ENCODE measurements at regions not wholly inside any gene's neighbourhood (a gene's known extent, or its start where the extent isn't known, plus 50 kb on each side); places are given as distances from the start of the nearest gene placed in this dataset.

DNA sequence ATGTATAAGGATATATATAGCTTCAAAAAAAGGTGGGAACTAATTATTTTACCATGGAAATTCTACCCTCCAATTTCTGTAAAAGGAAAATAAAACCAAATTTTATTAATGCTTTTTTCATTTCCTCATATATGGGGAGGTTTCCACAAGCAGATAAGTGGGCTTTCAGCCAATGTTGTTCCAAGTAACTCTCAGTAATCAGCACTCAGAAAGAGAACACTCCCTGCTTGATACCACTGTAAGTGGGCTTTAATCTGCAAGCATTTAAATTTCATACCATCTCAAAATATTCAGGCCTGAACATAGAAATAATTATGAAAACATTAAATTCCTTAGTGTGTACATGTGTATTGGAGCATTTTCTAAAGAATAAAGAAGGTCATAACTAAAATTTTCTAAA is 827.6 kb downstream of the C12orf50 start:
- Histone ChIP-seq H3K9me1 (replicated peaks; ENCODE audit: control insufficient read depth, extremely low read depth, insufficient read depth, low read length) (no peaks in the 10 kb centered on the region), H2AFZ (ENCODE audit: low read depth, low read length) (no peak overlapping the region), H4K20me1 (replicated peaks; ENCODE audit: control insufficient read depth, extremely low read depth, insufficient read depth, low read length) (no peaks in the 10 kb centered on the region), H3K79me2 (ENCODE audit: control insufficient read depth, insufficient read depth, low read length) (no peaks in the 10 kb centered on the region), H3K27me3 (ENCODE audit: control insufficient read depth in 2 of 2, insufficient read depth in 2 of 2, low read length in 2 of 2) (no peaks in the 10 kb centered on the region), H3K4me1 (ENCODE audit: control insufficient read depth, extremely low read depth, insufficient read depth, low read length) (no peaks in the 10 kb centered on the region), H3K36me3 (ENCODE audit: control insufficient read depth in 2 of 2, extremely low read depth in 1 of 2, insufficient read depth in 2 of 2, low read length in 2 of 2) (no peaks in the 10 kb centered on the region), H3K9me3 (replicated peaks; ENCODE audit: control insufficient read depth, insufficient read depth, low read length) (no peaks in the 10 kb centered on the region), H3K27ac (ENCODE audit: insufficient read depth, low read depth, low read length) (no peak overlapping the region), H3K4me2 (ENCODE audit: insufficient read depth, low read length) (no peak overlapping the region), H3K9ac (replicated peaks; ENCODE audit: extremely low read depth, insufficient read depth, low read length) (no peak overlapping the region), H3K4me3 (replicated peaks in 1 of 3; ENCODE audit: insufficient read depth in 1 of 3, low read depth in 1 of 3, low read length in 3 of 3) (no peak overlapping the region)
- dilution Hi-C loops (cut with MboI; ENCODE audit: extremely low pct_ligation_motif_present, low sequenced_read_pairs) = no loop called here
- no TSS peak for BruUV-seq (replicated peaks)
- CTCF ChIA-PET = no interaction called here
- DNase-seq (ENCODE audit: low read depth, low spot score) (no peak), FAIRE-seq (no peak)
- TF ChIP-seq, protein P1, sequence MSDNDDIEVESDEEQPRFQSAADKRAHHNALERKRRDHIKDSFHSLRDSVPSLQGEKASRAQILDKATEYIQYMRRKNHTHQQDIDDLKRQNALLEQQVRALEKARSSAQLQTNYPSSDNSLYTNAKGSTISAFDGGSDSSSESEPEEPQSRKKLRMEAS (IDR thresholded peaks at IDR 0.05; ENCODE audit: insufficient read depth, insufficient read length) = no peak
- TF ChIP-seq EZH2 (IDR thresholded peaks at IDR 0.05; ENCODE audit: borderline replicate concordance, low read depth, low read length, severe bottlenecking) = no peak
- no peak for TF ChIP-seq JUN (IDR thresholded peaks at IDR 0.05; ENCODE audit: borderline replicate concordance, insufficient read depth, insufficient read length, low read depth)
- TF ChIP-seq MYC (IDR thresholded peaks at IDR 0.05; ENCODE audit: low read depth, low read length) = no peak
- no peak for TF ChIP-seq FOS (IDR thresholded peaks at IDR 0.05; ENCODE audit: borderline replicate concordance, insufficient read depth, low read length)
- TF ChIP-seq GATA2 (IDR thresholded peaks at IDR 0.05; ENCODE audit: insufficient read depth, insufficient read length, low read depth, low read length) = no peak
- no peak for TF ChIP-seq POLR2A (IDR thresholded peaks at IDR 0.05; ENCODE audit: low read depth, low read length)
- TF ChIP-seq, protein P2, sequence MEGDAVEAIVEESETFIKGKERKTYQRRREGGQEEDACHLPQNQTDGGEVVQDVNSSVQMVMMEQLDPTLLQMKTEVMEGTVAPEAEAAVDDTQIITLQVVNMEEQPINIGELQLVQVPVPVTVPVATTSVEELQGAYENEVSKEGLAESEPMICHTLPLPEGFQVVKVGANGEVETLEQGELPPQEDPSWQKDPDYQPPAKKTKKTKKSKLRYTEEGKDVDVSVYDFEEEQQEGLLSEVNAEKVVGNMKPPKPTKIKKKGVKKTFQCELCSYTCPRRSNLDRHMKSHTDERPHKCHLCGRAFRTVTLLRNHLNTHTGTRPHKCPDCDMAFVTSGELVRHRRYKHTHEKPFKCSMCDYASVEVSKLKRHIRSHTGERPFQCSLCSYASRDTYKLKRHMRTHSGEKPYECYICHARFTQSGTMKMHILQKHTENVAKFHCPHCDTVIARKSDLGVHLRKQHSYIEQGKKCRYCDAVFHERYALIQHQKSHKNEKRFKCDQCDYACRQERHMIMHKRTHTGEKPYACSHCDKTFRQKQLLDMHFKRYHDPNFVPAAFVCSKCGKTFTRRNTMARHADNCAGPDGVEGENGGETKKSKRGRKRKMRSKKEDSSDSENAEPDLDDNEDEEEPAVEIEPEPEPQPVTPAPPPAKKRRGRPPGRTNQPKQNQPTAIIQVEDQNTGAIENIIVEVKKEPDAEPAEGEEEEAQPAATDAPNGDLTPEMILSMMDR (IDR thresholded peaks at IDR 0.05; ENCODE audit: extremely low read depth in 1 of 2, insufficient read depth in 1 of 2, low read depth in 1 of 2, low read length in 2 of 2) = no peak
- no peak for TF ChIP-seq POLR2AphosphoS5 (IDR thresholded peaks at IDR 0.05; ENCODE audit: insufficient read depth, low read depth, low read length)
- POLR2A ChIA-PET = no interaction called here
- intact Hi-C loops (cut with micrococcal nuclease) = no loop called here

Measured in endothelial cell of umbilical vein (primary cell).